Left lung (tissue), 4 donors: ENCODE measurements at regions not wholly inside any gene's neighbourhood (a gene's known extent, or its start where the extent isn't known, plus 50 kb on each side); places are given as distances from the start of the nearest gene placed in this dataset.

ENCODE experiments used
- ATAC-seq: fragments of 200-7000 bp; cut with Tn5 transposase; one replicate; pipeline ENCODE4 v1.9.1; 2020; ENCODE audit warnings: moderate library complexity
- DNase-seq, 4 donors: peaks; one replicate each; pipeline ENCODE4 v3.0.0-alpha.2; 2013 to 2020
- H3K27ac ChIP-seq, 2 donors: fragments of 200-600 bp; sonication (generic) in 1 of 2; one replicate each; pipeline versions ENCODE4 v1.5.0 to v1.8.0; 2020 to 2021
- H3K27me3 ChIP-seq, 2 donors: fragments of 200-600 bp; sonication (generic) in 1 of 2; one replicate each; pipeline versions ENCODE4 v1.5.0 to v1.8.0; 2020 to 2021
- H3K36me3 ChIP-seq, 2 donors: fragments of 200-600 bp; sonication (generic) in 1 of 2; one replicate each; pipeline versions ENCODE4 v1.5.0 to v1.8.0; 2020 to 2021
- H3K4me1 ChIP-seq, 2 donors: fragments of 200-600 bp; one replicate each; pipeline ENCODE4 v1.8.0; 2021
- H3K4me3 ChIP-seq, 2 donors: fragments of 200-600 bp; sonication (generic) in 1 of 2; one replicate each; pipeline versions ENCODE4 v1.5.0 to v1.8.0; 2020 to 2021; ENCODE audit warnings: mild to moderate bottlenecking in 1 of 2
- H3K9me3 ChIP-seq, 2 donors: fragments of 200-600 bp; sonication (generic) in 1 of 2; one replicate each; pipeline versions ENCODE4 v1.5.0 to v1.8.0; 2020 to 2021
- intact Hi-C, 2 donors: fragments of 100-400 bp; cut with DNase I; formaldehyde crosslinking; loops; one replicate each; pipeline versions ENCODE4 v1.11.2 to v1.14.2; 2022
- TF ChIP-seq, protein P1 (sequence below), 2 donors: fragments of 200-600 bp; sonication (generic) in 1 of 2; IDR thresholded peaks; one replicate each; pipeline versions ENCODE4 v1.5.0 to v1.8.0; 2021; ENCODE audit warnings: antibody characterized with exemption in 2 of 2
- donor health status: DM: no; HTN: yes; CAD: no.
- donor health status: DM: no; HTN: no; CAD: no.

DNA sequence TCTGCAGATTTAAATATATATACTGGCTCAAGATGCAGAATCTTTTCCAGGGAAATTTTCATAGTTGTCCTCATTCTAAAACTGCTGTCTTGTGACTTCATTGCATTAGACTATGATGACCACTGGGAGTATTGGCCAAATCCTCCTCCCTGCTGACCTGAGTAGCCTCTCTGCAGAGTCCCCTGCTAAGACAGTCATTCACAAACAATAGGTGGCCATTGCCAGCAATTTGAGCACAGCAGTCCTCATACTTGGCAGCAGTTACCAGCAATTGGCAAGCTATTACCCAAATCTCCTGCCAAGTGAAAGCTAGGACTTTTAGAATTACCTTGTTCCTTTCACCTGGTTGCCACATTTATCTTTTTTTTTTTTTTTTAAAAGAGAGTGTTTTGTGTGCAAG is 325.8 kb downstream of the FAT3 start:
- no peaks in the 10 kb centered on the region for H3K4me1 ChIP-seq
- no peak for ATAC-seq
- H3K9me3 ChIP-seq = no peaks in the 10 kb centered on the region
- H3K27me3 ChIP-seq = no peaks in the 10 kb centered on the region
- H3K36me3 ChIP-seq = no peaks in the 10 kb centered on the region
- no peak for DNase-seq
- H3K4me3 ChIP-seq = no peak overlapping the region
- TF ChIP-seq, protein P1, sequence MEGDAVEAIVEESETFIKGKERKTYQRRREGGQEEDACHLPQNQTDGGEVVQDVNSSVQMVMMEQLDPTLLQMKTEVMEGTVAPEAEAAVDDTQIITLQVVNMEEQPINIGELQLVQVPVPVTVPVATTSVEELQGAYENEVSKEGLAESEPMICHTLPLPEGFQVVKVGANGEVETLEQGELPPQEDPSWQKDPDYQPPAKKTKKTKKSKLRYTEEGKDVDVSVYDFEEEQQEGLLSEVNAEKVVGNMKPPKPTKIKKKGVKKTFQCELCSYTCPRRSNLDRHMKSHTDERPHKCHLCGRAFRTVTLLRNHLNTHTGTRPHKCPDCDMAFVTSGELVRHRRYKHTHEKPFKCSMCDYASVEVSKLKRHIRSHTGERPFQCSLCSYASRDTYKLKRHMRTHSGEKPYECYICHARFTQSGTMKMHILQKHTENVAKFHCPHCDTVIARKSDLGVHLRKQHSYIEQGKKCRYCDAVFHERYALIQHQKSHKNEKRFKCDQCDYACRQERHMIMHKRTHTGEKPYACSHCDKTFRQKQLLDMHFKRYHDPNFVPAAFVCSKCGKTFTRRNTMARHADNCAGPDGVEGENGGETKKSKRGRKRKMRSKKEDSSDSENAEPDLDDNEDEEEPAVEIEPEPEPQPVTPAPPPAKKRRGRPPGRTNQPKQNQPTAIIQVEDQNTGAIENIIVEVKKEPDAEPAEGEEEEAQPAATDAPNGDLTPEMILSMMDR (IDR thresholded peaks at IDR 0.05) = no peak
- no peak overlapping the region for H3K27ac ChIP-seq
- intact Hi-C loops = no loop called here

DNA sequence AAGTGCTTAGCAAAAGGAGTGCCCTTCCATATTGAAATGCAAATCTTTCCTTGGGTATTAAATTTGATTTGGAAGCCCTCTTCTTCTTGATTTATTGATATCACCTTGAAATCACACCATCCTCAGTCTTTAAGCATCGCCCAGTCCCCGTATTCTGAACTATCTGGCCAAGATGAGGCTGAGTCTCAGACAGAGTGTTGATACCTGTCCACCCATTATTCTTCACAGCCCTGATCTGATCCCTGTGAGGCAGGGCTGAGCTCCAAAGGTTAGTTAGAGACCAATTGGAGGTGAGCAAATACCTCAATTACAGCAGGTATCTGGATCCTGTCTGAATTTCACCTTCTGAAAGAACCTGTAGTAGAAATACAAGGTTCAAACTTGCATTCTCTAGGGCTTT is 326.3 kb downstream of the FAT3 start:
- H3K27ac ChIP-seq = no peak overlapping the region
- intact Hi-C loops = no loop called here
- DNase-seq (no peak), ATAC-seq (no peak)
- no peaks in the 10 kb centered on the region for H3K27me3 ChIP-seq
- H3K4me1 ChIP-seq = no peaks in the 10 kb centered on the region
- H3K9me3 ChIP-seq = no peaks in the 10 kb centered on the region
- no peaks in the 10 kb centered on the region for H3K36me3 ChIP-seq
- H3K4me3 ChIP-seq = no peak overlapping the region
- TF ChIP-seq, protein P1 (IDR thresholded peaks at IDR 0.05) = no peak

DNA sequence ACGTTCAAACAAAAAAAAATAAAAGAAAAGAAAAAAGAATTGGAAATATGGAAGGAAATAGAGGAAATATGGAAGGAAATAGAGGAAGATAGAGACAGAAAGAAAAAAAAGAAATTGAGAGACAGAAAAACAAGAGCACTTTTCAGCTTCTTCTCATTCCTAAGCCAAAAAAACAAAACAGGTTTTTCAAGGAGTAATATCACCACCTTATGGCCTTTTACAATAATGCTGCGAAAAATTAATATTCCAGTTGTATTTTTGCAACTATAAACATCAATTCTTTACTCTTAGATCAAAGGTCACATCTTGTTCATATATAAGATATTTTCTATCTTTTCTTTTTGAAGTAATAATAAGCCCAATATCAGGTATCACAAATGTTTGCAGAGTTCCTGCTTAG is 328.3 kb downstream of the FAT3 start:
- Histone ChIP-seq H3K4me1 (no peaks in the 10 kb centered on the region), H3K4me3 (no peak overlapping the region), H3K9me3 (no peaks in the 10 kb centered on the region), H3K27ac (no peak overlapping the region), H3K27me3 (no peaks in the 10 kb centered on the region), H3K36me3 (no peaks in the 10 kb centered on the region)
- intact Hi-C loops = no loop called here
- ATAC-seq (no peak), DNase-seq (no peak)
- TF ChIP-seq, protein P1 (IDR thresholded peaks at IDR 0.05) = peak in 1 of 2 donors; percentile 15

DNA sequence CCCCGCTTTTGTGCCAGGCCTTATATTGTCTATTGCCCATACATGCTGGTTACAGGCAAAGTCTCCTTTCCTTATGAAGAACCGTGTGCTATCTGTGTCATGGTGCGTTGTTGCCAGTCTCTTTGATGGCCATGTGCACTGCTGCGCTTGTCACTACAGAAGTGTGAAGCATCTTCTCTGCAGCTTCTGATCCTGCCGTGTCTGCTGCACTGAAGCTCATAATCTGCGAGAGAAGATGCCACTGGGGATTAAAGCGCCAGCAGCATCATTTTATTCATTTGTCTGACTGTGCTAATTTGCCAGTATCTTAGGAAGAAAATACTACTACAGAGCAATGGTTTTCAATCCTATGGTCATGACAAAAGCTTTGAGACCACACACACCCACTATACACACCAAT is 330.1 kb downstream of the FAT3 start:
- intact Hi-C loops = no loop called here
- Histone ChIP-seq H3K27ac (no peak overlapping the region), H3K4me1 (no peaks in the 10 kb centered on the region), H3K27me3 (no peaks in the 10 kb centered on the region), H3K4me3 (no peak overlapping the region), H3K9me3 (no peaks in the 10 kb centered on the region), H3K36me3 (no peaks in the 10 kb centered on the region)
- TF ChIP-seq, protein P1 (IDR thresholded peaks at IDR 0.05) = no peak
- ATAC-seq (no peak), DNase-seq (no peak)

DNA sequence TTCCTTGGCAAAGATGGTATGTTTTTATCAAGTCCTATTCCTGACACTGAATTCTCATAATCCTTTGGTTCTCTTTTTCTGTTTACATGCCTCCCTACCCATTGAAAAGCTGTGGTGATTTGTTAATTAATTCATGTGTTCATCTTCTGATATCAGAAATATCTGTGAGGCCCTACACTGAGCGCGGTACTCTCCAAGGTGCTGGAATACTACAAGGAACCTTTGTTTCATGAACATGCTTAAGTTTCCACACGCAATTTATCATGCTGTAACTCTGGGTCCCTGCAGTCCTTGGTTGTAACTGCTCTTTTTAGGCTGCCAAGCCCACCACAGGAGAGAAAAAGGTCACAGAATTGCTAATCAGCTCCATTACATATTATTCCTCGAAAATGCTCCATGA is 331.8 kb downstream of the FAT3 start:
- Histone ChIP-seq H3K27ac (no peak overlapping the region), H3K27me3 (no peaks in the 10 kb centered on the region), H3K9me3 (no peaks in the 10 kb centered on the region), H3K4me1 (no peaks in the 10 kb centered on the region), H3K36me3 (no peaks in the 10 kb centered on the region), H3K4me3 (no peak overlapping the region)
- ATAC-seq (no peak), DNase-seq (peak in 2 of 4 donors; percentile 18 to 35)
- intact Hi-C loops = no loop called here
- TF ChIP-seq, protein P1 (IDR thresholded peaks at IDR 0.05) = no peak
